GM19023 (cell line): ENCODE measurements at regions not wholly inside any gene's neighbourhood (a gene's known extent, or its start where the extent isn't known, plus 50 kb on each side); places are given as distances from the start of the nearest gene placed in this dataset.

Source experiments
- ATAC-seq: cut with Tn5 transposase; IDR thresholded peaks from one replicate; pipeline ENCODE4 v1.9.1; 2021; ENCODE audit warnings: mild to moderate bottlenecking, moderate library complexity; ENCODE audit not compliant: unreplicated experiment

DNA sequence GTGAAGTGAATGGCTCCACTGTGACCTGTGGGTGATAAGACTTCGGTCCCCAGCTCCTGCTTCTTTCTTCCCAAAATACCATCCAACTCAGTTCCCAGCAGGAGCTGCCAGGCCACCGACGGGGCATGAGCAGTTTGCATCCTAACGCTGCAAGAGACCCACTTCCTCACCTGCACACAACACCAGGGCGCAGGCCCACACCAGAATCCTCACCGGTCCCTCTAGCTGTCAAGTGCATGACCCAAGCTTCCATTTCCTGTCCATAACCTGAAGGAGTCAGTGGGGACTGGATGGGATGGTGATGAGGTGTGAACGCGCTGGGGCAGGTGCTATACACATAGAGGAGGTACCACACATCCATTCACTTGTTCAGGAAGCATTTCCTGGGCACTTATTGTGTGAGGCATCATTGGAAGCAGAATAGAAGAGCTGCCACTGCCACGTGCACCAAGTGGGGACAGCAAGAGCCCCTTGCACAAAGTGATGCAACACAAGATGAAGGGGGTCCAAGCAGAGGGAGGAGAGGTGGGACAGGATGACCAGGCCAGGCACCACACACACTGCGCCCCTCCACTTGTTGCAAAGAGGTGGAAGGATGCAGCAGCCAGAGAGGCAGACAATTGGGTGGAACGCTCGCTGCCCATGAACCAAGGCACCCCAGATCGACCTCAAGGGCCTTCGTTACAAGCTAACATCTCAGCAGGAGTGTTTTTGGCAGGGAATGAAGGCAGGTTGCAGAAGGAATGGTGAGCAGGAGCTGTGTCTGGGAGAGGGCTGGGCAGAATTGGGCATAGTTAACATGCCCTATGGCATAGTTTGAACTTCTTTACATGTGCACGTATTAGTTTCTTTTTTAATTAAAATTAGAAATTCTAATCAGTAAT is 605.8 kb upstream of the MGMT start:
- ATAC-seq: no peak

DNA sequence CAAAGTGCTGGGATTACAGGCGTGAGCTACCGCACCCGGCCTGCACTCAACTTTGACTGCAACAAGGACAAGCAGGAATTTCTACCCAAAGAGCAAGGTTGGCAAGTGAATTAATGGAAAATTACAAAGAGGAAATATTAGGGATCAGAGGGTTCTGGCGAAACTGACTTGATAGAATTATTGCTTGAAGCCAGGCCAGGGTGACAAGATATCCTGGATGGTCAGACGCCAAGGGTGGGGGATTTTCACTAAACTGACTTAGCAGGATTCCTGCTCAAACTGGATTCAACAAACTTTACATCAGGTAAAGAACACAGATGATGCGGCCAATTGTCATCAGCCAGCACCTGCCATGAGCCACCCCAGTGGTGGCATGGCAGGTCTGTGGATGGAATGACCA is 603.6 kb upstream of the MGMT start:
- ATAC-seq: no peak

DNA sequence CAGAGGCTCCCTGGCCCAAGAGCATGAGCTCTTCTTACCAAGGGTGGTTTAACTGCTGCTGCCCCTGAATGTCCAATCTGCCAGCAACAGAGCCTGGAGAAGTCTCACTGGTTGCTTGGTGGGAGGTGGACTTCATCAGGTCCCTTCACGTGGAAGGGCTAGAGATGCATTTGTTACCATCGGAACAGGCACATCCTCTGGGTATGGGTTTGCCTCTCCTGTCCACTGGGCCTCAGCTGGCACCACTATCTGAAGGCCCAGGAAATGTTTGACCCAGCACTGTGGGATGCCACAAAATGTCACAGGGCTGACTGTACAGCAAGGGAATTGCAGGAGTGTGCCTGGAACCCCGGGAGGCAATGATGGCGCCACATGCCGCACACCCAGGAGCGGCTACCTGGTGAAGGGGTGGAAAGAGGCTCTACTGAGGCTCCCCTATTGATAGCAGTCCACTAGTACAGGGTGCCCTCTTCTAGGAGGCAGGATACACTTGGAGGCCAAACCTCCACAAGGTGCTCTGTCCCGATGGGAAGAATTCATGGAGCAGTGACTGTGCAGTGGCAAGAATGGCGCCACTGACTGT is 603.1 kb upstream of the MGMT start:
- no peak for ATAC-seq

DNA sequence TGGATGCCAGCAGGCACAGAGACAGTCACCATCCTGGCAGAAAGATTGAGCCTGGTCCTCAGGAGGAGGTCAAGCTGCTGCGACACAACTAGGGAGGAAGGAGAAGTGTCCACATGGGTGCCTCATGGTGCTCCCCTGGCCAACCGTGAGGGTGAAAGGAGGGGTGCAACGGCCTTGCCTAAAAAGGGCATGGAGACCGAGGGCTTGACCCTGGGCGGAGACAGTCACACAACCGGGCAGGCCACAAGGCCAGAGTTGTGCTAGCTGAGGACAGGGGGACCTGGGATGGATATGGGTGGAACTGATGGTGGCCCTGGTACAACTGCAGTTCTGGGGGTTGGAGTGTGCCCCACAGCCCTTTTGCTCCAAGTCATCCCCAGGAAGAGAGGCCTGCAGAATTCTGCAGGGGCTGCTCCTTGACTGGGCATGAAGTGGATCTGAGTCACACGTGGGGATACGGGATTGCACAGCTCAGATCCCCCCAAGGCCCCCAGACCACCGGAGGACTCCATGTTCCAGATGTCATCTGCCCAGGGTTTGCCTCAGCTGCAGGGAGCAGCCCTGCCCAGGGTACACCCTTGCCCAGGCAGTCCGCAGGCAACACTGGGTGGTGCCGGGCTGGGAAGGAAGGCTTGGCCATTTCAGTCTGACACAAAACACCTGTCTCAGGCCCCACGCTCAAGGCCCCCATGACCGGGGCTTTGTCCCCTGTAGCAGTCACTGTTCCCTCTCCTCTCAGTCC is 602.3 kb upstream of the MGMT start:
- ATAC-seq: no peak

DNA sequence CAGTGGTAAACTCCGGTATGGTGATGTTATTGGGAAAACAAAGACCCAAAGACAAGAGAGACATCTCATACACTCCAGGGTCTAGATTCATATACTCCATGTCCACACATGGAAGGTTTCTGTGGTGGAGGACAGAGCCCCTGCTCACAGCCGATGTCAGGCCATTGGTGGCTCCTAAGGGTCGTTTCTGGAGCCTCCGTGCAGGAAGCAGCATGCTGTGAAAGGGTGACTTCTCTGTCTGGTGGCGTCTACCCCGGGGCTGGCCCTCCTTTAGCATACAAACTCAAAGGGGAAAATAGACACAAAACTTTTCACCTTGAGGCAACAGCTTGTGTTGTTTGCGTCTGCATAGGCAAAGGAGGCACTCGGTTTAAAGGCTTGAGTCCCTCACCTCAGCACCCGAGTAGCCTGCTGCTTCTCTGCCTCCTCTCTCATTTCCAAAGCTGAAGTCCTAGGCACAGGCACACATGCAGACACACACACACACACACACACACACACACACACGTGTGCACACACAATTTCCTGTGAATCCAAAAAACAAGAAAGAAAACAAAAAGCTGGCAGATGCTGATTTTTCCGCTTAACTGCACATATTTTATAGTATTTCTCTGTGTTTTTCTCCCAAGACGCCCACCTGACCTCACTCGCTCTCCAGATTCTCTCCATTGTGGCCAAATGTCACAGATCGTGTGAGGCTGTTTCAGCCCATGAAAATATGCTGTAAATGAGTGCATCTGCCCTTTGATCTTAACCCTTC is 601.4 kb upstream of the MGMT start:
- no peak for ATAC-seq

DNA sequence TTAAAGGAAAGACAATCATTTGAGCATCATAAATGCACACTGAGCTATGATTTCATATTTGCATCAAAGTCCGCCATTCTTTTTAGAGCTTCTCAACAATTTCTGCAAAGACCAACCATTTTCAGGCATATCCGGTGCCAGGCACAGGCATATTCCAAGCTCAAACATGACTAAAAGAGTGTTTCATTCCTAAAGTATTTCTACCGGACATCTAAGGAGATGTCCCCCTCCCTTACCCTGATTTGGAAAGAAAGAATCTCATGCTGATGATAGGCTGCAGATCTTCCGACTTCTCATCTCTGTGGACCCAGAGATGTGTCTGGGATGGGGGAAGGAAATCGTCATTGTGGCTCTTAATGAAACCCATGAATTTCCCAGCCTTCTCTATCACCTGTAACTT is 600.5 kb upstream of the MGMT start:
- no peak for ATAC-seq

DNA sequence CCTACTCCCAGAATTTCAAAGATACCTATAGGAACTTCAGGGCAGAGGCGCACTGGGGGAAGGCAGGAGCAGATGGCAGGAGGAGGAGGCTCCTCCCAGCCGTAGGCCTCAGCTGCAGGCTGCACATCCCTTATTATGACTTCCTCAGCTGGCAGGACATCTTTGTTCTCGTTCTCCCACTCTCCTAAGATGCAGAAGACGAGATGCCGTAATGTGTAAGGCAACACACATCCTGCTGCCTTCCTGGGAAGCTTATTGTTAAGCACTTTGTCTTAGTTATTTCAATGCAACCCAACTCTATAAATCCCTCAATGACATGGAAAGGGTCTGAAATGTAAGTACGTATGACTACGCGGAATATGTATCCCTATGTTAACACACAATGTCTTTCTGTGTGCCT is 599.8 kb upstream of the MGMT start:
- ATAC-seq: no peak

DNA sequence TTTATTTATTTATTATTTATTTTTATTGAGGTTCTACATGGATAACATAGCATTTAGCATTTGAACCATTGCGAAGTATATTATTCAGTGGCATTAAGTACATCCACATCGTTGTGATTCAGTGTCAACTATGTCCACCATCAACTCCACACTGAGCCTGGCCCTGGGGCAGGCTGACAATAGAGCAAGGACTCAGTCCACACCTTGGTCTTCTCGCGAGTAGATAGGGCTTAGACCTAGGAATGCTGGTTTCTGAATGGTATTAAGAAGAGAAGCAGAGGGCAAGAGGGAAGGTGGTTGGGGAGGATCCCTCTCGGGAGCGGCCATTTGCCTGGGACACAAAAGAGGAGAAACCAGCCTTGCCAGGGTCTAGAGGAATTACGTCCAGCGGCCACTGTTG is 599.2 kb upstream of the MGMT start:
- no peak for ATAC-seq

DNA sequence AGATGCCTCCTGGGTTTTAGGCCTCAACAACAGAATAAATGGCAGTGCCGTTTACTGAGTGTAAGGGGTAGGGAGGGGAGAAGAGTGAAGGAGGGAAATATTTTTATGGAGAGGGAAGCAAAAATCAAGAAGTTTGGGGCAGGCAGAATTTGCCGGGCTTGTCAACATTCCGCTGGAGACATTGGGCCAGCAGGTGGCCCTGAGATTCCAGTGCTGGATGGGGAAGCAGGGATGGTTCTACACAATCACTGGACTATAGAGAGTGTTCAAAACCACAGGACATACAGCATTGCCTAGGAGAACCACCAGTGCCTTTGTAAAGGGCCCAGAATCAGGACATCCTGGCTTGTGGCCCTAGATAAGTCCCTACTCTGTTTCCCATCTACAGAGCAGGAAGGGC is 598.6 kb upstream of the MGMT start:
- ATAC-seq: no peak

DNA sequence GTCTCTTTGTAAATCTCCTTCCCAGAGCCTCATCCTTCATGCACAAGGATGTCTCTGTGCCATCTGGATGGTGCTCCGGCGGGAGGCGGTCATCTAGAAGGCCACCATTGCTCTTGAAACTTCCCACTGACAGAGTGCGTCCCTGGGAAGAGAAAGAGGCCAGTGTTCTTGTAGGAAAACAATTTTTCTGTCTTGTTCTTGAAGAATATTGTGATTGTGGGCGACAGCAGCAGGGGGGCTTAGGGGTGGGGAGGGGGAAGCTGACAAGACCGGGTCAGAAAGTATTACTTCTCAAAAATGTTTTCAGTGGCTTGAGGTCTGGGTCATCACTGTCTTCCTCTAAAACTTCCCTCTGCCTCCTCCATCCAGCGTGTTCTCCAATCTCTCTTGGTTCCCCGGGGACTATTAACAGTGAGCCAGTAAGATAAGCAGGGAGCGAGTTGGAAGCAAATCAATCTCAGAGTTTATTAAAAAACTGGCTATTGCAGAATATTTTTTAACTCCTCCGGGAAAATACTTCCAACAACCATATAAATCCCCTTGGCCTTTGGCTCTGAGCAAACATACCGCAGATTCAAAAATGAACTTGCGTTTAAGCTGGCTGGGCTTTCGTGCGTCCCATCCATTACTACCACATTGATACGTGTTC is 597.8 kb upstream of the MGMT start:
- no peak for ATAC-seq

DNA sequence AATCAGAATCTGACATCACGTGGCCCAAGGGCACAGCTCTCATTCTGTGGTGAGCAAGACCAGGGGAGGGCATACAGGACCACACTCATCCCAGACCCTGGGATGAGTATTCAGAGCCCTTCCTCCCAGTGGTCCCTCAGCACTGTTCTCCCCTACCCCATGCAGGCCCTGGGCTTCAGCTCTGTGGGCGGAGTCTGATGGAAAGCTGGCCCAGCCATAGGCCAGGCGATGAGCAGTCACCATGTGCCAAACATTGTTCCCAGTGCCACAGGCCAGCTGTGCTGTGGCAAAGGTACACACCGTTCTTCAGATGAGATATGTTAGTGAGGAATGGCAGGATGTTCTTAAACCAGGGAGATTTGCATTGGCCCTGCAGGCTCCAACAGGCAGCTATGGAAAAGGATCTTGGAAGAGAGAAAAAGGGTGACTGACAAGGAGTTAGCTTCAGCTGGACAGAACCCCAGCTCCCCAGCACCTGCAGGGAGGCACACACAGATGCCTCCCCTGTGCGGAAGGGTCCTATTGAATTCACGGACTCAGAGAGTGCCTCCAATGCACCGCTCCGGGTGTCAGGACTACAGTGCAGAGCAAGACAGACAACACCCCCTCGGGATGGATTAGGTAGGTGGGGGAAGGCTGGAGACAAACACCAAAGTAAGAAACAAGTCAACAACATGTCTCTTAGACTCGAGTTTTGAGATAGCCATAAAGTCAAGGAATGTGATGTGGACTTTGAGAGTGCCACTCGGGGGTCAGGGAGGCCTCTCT is 596.0 kb upstream of the MGMT start:
- ATAC-seq: no peak

DNA sequence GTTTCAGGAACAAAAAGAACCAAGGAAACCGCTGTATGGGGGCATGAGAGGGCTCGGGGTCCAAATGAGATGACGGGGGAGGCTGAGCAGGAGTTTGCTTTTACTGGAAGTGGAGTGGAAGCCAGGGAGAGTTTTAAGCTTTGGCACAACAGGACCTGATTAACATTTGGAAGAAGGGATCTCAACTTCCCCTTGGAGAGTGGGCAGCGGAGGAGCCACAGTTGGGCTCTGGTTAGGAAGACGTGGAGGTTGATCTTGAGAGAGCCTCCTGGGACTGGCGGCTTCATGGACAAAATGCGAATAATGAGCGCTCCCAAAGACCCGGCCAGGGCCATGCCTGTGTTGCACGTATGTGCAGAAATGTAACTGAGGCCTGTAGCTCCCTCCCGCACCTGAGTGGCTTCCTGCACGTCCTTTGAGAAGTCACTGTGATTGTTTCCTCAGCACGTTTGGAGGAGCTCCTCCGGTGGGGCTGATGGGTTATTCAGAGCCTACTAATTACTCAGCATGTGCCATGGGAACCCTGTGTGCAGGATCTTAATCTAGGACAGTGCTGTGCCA is 595.3 kb upstream of the MGMT start:
- no peak for ATAC-seq

DNA sequence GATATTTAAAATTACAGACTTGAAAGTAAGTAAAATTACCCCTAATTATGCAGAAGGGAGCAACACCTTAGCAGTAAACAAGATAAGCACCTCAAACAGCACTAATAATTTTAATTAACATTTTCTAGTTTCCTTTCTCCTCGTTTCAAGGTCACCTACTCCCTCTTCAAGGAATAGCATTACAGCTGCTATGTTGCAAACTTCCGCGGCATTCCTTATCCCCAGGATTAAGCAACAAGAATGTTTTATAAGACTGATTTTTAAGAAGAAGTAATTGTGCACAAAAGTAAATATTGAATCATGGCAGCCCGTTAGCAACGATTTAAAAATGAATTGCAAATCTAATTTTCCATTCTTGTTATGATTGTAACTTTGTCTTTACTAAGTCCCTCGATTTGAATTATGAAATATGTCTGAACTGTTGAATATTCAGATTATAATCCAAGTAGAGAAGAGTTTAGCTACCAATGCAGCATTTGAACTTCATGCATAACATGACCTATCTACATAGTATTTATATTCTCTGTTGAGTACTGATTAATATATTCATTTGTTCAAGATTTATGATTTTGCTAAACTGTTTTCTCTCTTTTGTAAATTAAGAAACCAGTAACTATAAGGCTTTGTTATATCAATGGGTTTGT is 593.5 kb upstream of the MGMT start:
- no peak for ATAC-seq

DNA sequence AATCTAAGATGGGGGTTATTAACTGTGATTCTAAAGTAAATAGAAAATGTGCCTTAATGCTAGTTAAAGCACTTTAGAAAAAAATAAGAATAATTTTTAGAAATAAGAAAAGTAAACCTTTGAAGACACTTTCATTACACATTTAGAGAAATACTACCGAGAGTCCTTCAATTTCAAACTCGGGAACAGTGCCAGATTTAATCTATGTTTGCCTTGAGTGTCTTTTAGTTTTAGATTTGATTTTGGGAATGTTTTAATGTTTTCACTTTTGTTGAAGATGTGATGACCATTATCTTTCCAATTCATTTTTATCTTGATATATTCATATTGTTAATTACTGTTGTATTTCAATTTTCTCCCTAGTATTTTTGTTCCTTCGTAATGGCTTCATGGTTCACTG is 592.7 kb upstream of the MGMT start:
- no peak for ATAC-seq

DNA sequence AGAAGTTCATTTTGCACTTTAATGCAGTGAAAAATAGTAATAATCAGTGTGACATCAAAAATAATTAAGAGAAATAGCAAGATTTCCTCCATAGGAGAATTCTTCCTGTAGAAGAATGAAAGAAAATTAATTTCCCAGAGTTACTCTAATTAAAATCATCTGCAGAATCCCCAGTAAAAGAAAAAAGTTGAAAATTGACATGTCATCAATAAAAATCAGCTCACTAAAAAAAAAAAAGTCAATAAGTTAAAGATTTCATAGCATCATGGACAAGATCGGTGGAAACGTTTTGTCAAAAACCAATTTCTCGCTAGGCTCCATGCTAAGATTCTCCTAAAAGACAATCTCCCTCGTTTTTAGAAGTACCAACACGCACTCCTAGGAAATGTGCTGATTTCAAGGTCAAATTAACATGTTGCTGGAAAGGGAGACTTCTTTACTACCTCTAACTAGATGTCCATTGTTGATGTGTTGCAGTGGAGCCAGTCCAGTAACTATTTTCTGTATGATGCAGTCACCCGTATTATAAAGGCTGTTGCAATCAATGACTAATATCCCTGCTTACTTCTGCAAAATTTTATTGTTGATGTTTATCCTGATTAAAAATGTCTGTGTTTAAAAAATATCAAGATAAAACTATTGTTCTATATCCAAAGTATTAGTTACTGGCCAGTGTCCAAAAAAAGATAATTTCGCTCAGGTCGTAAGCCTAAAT is 591.9 kb upstream of the MGMT start:
- ATAC-seq: no peak

DNA sequence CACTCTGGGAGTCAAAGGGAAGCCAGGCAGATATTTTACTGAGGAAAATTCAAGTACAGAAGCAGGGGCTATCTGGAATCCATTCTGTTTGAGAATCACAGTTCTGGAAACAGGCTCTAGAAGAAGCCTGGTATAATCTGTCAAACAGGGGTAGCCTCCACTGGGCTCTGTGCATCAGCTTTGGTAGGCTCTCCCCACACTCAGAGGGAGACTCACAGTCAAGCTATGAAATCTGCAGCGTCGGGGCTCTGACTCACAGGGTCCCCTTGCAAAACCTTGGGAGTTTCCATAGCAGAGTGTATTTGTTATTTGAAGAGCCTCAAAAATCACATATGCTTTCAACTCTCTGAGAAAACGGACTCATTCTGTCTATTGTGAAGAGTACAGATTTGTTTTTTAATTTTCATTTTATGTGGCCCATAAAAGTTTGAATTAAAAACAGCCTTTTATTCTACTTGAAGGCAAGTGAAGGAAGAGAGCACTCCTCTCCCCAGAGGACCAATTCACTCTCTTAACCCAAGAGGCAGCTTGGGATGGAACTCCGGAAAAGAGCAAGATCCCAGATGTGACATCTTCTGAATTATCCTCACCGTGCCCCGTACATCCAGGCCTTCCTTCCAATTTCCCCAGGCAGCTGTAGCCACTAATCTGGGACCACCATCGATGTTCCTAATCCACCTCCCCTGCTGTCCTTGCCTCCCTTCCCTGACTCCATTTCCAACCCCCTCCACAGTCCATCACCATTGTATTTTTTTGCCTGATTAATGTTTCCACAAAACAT is 590.9 kb upstream of the MGMT start:
- no peak for ATAC-seq

DNA sequence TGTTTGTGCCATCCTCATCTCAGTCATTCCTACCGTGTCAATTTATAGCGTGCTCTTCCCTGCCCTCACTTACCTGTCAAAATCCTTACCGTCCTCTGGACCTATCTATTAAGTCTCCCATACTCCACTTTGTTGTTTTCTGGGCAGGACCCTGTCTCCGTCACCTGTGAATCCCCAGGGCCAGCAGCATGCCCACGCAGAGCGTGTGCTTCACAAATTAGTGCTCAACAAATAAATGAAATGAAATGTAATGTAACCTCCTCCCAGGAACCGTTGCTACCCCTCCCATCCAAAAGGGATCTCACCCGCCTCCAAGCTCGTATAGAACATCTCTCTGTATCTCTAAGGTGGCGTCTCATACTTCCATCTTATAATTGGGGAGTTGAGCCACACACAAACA is 589.9 kb upstream of the MGMT start:
- ATAC-seq: no peak

DNA sequence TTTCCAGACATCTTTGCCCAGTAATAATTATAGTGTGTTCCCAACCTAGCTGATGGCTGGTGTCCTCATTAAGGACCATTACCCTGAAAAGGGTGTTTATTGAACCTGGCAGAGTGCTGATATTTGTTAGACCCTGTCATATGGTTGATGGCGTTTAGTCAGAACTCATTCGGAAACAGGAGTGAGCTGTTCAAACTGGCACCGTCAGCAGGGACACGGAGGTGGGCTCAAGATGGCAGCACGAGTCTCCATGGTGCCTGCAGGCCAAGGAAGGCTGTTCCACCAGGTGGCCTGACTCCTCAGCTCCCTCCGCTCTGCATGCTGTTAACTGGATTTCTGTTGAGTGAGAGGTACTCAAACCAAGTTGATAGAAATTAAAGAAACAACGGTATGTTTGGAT is 589.1 kb upstream of the MGMT start:
- no peak for ATAC-seq
